ENCODE measurements at regions not wholly inside any gene's neighbourhood (a gene's known extent, or its start where the extent isn't known, plus 50 kb on each side); places are given as distances from the start of the nearest gene placed in this dataset.

GRCh38 chr21:41566500-41567014, 58.6 kb upstream of the TMPRSS2 start:
- no peak for TF ChIP-seq CTCF (IDR thresholded peaks at IDR 0.05; ENCODE audit: control extremely low read depth in 1 of 3, insufficient read depth in 1 of 3, low read depth in 1 of 3, low read length in 3 of 3)
- no peak for TF ChIP-seq USF2 (IDR thresholded peaks at IDR 0.05; ENCODE audit: low read length)
- no peak for TF ChIP-seq RAD21 (IDR thresholded peaks at IDR 0.05 in 1 of 2, conservative IDR thresholded peaks at IDR 0.05 in 1 of 2; ENCODE audit: low read depth in 2 of 2, low read length in 2 of 2)
- TF ChIP-seq YY1 (IDR thresholded peaks at IDR 0.05; ENCODE audit: low read depth, low read length) = no peak

Measured in H1 (cell line).